ENCODE measurements at regions not wholly inside any gene's neighbourhood (a gene's known extent, or its start where the extent isn't known, plus 50 kb on each side); places are given as distances from the start of the nearest gene placed in this dataset.
A peak's percentile ranks its signal among the peaks of the same experiment; 100 is the strongest.

DNA sequence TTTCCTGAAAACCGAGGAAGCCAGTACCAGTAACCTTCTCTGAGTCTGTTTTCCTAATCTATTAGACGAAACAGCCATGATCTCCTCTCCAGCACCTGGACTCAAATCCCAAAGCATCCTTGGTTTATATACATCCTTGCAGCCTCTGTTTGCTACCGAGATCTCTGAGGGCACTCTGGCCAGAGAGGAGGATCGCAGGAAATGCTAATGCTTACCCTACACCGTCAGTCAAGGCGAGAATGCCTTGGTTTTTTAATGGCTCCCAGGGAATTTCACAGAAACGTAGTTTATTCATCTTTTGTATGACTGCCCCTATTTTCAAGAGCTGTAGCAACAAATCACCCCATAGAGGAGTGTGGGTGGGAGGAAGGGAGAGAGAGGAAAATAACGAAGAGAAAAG, 91.5 kb upstream of the CALN1 start (continued):
- TF ChIP-seq, protein P1, sequence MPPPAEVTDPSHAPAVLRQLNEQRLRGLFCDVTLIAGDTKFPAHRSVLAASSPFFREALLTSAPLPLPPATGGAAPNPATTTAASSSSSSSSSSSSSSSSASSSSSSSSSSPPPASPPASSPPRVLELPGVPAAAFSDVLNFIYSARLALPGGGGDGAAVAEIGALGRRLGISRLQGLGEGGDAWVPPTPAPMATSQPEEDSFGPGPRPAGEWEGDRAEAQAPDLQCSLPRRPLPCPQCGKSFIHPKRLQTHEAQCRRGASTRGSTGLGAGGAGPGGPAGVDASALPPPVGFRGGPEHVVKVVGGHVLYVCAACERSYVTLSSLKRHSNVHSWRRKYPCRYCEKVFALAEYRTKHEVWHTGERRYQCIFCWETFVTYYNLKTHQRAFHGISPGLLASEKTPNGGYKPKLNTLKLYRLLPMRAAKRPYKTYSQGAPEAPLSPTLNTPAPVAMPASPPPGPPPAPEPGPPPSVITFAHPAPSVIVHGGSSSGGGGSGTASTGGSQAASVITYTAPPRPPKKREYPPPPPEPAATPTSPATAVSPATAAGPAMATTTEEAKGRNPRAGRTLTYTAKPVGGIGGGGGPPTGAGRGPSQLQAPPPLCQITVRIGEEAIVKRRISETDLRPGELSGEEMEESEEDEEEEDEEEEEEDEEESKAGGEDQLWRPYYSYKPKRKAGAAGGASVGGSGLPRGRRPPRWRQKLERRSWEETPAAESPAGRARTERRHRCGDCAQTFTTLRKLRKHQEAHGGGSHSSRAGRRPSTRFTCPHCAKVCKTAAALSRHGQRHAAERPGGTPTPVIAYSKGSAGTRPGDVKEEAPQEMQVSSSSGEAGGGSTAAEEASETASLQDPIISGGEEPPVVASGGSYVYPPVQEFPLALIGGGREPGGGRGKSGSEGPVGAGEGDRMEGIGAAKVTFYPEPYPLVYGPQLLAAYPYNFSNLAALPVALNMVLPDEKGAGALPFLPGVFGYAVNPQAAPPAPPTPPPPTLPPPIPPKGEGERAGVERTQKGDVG (CRISPR knock-in tag; IDR thresholded peaks at IDR 0.05): no peak
- TF ChIP-seq POU2F2 (IDR thresholded peaks at IDR 0.05; ENCODE audit: borderline replicate concordance, low read depth, low read length) (no peak), CREB1 (IDR thresholded peaks at IDR 0.05; ENCODE audit: low read depth) (no peak)

DNA sequence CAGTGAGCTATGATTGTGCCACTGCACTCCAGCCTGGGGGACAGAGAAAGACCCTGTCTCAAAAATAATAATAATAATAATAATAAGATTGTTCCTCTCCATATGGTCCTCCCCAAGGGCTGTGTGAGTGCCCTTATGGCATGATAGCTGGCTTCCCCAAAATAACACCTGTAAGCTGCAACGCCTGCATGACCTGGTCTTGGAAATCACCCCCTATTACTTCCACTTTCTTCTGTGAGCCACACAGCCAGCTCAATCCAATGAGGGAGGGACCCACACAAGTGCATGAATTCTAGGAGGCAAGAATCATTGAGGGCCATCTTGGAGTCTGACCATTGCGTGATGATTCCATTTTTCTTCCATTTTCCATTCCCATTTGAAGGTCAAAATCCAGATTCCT, 82.7 kb upstream of the CALN1 start:
- no peaks in the 10 kb centered on the region for H3K27me3 ChIP-seq (replicated peaks in 1 of 2; ENCODE audit: control insufficient read depth in 2 of 2, insufficient read depth in 2 of 2, low read length in 1 of 2)
- 17% methylated on average over 2 of the region's 2 CpGs for WGBS (ENCODE audit: insufficient coverage, insufficient replicate concordance, low lambda C conversion rate, missing lambda C conversion rate)
- ChIA-PET POLR2A (no interaction called here), RAD21 (ENCODE audit: unreplicated experiment) (interaction anchor here (0.8 to 1.2 kb wide), 3 partner anchors 52 to 104 kb away, joined by 3 to 4 read pairs (median 3); no protein-coding TSS in a partner anchor), CTCF (interaction anchor here (0.7 to 3.3 kb wide), 14 partner anchors 10 to 480 kb away, joined by 3 to 23 read pairs (median 3); no protein-coding TSS in a partner anchor), SMC1A (ENCODE audit: uncharacterized antibody, unreplicated experiment) (interaction anchor here (0.6 to 2.3 kb wide), 8 partner anchors 10 to 310 kb away, joined by 3 to 6 read pairs (median 4); no protein-coding TSS in a partner anchor)
- H3K79me2 ChIP-seq (ENCODE audit: control insufficient read depth, insufficient read depth, low read length): no peaks in the 10 kb centered on the region
- H2AFZ ChIP-seq (ENCODE audit: control insufficient read depth, low read depth, low read length): no peak overlapping the region
- FAIRE-seq (no peak), ATAC-seq (peak; percentile 55), DNase-seq (ENCODE audit: low read depth, low spot score) (no peak)
- BruUV-seq (replicated peaks): no TSS peak
- H3K9me3 ChIP-seq (replicated peaks; ENCODE audit: control insufficient read depth, insufficient read depth, low read length): no peaks in the 10 kb centered on the region; the same call in 2 of the 3 replicates
- no peak overlapping the region for H3K9ac ChIP-seq (ENCODE audit: control insufficient read depth, insufficient read depth, low read length)
- TF ChIP-seq, protein P2, sequence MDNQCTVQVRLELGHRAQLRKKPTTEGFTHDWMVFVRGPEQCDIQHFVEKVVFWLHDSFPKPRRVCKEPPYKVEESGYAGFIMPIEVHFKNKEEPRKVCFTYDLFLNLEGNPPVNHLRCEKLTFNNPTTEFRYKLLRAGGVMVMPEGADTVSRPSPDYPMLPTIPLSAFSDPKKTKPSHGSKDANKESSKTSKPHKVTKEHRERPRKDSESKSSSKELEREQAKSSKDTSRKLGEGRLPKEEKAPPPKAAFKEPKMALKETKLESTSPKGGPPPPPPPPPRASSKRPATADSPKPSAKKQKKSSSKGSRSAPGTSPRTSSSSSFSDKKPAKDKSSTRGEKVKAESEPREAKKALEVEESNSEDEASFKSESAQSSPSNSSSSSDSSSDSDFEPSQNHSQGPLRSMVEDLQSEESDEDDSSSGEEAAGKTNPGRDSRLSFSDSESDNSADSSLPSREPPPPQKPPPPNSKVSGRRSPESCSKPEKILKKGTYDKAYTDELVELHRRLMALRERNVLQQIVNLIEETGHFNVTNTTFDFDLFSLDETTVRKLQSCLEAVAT (IDR thresholded peaks at IDR 0.05): no peak
- TF ChIP-seq HCFC1 (IDR thresholded peaks at IDR 0.05; ENCODE audit: low read length) (no peak), JUND (IDR thresholded peaks at IDR 0.05; ENCODE audit: low read depth, low read length) (no peak)
- TF ChIP-seq, protein P3, sequence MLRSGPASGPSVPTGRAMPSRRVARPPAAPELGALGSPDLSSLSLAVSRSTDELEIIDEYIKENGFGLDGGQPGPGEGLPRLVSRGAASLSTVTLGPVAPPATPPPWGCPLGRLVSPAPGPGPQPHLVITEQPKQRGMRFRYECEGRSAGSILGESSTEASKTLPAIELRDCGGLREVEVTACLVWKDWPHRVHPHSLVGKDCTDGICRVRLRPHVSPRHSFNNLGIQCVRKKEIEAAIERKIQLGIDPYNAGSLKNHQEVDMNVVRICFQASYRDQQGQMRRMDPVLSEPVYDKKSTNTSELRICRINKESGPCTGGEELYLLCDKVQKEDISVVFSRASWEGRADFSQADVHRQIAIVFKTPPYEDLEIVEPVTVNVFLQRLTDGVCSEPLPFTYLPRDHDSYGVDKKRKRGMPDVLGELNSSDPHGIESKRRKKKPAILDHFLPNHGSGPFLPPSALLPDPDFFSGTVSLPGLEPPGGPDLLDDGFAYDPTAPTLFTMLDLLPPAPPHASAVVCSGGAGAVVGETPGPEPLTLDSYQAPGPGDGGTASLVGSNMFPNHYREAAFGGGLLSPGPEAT (IDR thresholded peaks at IDR 0.05; ENCODE audit: low read depth): no peak
- no peak overlapping the region for H3K4me2 ChIP-seq (ENCODE audit: control insufficient read depth, insufficient read depth)
- in situ Hi-C loops (cut with MboI) (no loop called here), intact Hi-C loops (cut with micrococcal nuclease; ENCODE audit: unreplicated experiment) (loop anchor here (5.0 to 10.0 kb wide), 2 partner anchors 53 to 290 kb away; no protein-coding TSS in a partner anchor)
- H3K36me3 ChIP-seq (ENCODE audit: control insufficient read depth in 2 of 2, insufficient read depth in 2 of 2, low read length in 1 of 2): no peaks in the 10 kb centered on the region
- 0 out of 2 replicates have a peak, but pooled peaks cover 3% of the 10 kb centered on the region for H3K4me1 ChIP-seq (ENCODE audit: control insufficient read depth, insufficient read depth, low read length)
- H3K27ac ChIP-seq (ENCODE audit: control insufficient read depth, insufficient read depth): no peak overlapping the region
- no peak overlapping the region for H3K4me3 ChIP-seq
- H4K20me1 ChIP-seq (ENCODE audit: control insufficient read depth, insufficient read depth): no peaks in the 10 kb centered on the region
